ENCODE measurements at regions not wholly inside any gene's neighbourhood (a gene's known extent, or its start where the extent isn't known, plus 50 kb on each side); places are given as distances from the start of the nearest gene placed in this dataset.

GRCh38 chr6:74208239-74208638 is 512.2 kb downstream of the CD109 start:
- H3K4me1 ChIP-seq, result no peaks in the 10 kb centered on the region
- no peak for DNase-seq (ENCODE audit: low spot score in 2 of 2)
- intact Hi-C loops (cut with DNase I; ENCODE audit: low total_unique reads), result no loop called here
- no peak overlapping the region for H3K4me3 ChIP-seq
- TF ChIP-seq, protein P1, sequence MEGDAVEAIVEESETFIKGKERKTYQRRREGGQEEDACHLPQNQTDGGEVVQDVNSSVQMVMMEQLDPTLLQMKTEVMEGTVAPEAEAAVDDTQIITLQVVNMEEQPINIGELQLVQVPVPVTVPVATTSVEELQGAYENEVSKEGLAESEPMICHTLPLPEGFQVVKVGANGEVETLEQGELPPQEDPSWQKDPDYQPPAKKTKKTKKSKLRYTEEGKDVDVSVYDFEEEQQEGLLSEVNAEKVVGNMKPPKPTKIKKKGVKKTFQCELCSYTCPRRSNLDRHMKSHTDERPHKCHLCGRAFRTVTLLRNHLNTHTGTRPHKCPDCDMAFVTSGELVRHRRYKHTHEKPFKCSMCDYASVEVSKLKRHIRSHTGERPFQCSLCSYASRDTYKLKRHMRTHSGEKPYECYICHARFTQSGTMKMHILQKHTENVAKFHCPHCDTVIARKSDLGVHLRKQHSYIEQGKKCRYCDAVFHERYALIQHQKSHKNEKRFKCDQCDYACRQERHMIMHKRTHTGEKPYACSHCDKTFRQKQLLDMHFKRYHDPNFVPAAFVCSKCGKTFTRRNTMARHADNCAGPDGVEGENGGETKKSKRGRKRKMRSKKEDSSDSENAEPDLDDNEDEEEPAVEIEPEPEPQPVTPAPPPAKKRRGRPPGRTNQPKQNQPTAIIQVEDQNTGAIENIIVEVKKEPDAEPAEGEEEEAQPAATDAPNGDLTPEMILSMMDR (IDR thresholded peaks at IDR 0.05), result no peak
- TF ChIP-seq POLR2AphosphoS5 (IDR thresholded peaks at IDR 0.05) (no peak), POLR2A (IDR thresholded peaks at IDR 0.05) (no peak)
- H3K9me3 ChIP-seq, result peaks cover 0 to 24% of the 10 kb centered on the region in 2 donors
- H3K36me3 ChIP-seq, result no peaks in the 10 kb centered on the region
- H3K27ac ChIP-seq, result no peak overlapping the region
- H3K27me3 ChIP-seq, result no peaks in the 10 kb centered on the region

DNA sequence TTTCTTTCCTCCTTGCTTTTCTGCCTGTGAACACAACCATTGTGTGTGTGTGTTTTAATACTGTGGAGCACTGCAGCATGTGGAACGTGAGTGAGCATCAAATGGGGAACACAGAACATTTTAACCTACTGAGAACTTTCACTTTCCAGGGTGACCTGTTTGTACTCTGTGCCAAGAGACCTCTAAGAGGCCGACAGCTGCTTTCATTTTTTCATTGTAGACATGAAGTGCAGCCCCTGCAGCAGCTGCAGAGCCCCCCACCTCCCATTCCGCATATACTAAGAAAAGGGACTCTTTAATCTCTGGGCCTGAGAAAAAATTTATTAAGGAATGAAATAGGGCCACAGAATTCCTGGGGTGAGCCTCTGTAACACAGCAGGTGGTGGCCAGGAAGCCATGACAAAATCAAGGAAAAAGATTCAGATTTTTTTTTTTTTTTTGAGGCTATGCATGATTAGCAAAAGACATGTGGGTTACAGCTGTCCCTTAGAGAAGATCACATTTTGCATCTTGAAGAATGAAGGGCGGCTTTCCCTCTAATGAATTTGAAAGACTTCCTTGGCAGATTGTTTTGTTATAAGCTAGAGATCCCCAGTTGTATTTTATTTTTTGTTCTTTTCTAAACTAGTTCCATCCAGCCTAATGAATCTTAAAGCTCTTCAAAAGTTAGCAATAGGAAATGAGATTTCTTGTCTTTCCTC is 503.4 kb downstream of the CD109 start:
- DNase-seq (ENCODE audit: low spot score in 2 of 2), result no peak
- Histone ChIP-seq H3K27ac (no peak overlapping the region), H3K36me3 (no peaks in the 10 kb centered on the region), H3K4me3 (no peak overlapping the region), H3K27me3 (no peaks in the 10 kb centered on the region), H3K9me3 (no peaks in the 10 kb centered on the region), H3K4me1 (no peaks in the 10 kb centered on the region)
- intact Hi-C loops (cut with DNase I; ENCODE audit: low total_unique reads), result no loop called here
- TF ChIP-seq POLR2AphosphoS5 (IDR thresholded peaks at IDR 0.05) (no peak), POLR2A (IDR thresholded peaks at IDR 0.05) (no peak)
- TF ChIP-seq, protein P1 (IDR thresholded peaks at IDR 0.05), result no peak

GRCh38 chr6:74197310-74197709 is 501.3 kb downstream of the CD109 start:
- Histone ChIP-seq H3K27ac (no peak overlapping the region), H3K4me3 (no peak overlapping the region), H3K4me1 (no peaks in the 10 kb centered on the region), H3K27me3 (no peaks in the 10 kb centered on the region), H3K36me3 (no peaks in the 10 kb centered on the region), H3K9me3 (no peaks in the 10 kb centered on the region)
- intact Hi-C loops (cut with DNase I; ENCODE audit: low total_unique reads), result no loop called here
- no peak for DNase-seq (ENCODE audit: low spot score in 2 of 2)
- TF ChIP-seq POLR2AphosphoS5 (IDR thresholded peaks at IDR 0.05) (no peak), POLR2A (IDR thresholded peaks at IDR 0.05) (no peak)
- TF ChIP-seq, protein P1 (IDR thresholded peaks at IDR 0.05), result no peak

GRCh38 chr6:74187811-74188210 is 491.8 kb downstream of the CD109 start:
- H3K27ac ChIP-seq, result no peak overlapping the region
- H3K36me3 ChIP-seq, result no peaks in the 10 kb centered on the region
- H3K27me3 ChIP-seq, result no peaks in the 10 kb centered on the region
- no peak overlapping the region for H3K4me3 ChIP-seq
- no peak for DNase-seq (ENCODE audit: low spot score in 2 of 2)
- H3K9me3 ChIP-seq, result peaks cover 0 to 3% of the 10 kb centered on the region in 2 donors
- TF ChIP-seq POLR2AphosphoS5 (IDR thresholded peaks at IDR 0.05) (peak in 1 of 3 donors; percentile 27), POLR2A (IDR thresholded peaks at IDR 0.05) (no peak)
- TF ChIP-seq, protein P1 (IDR thresholded peaks at IDR 0.05), result no peak
- no peaks in the 10 kb centered on the region for H3K4me1 ChIP-seq
- intact Hi-C loops (cut with DNase I; ENCODE audit: low total_unique reads), result no loop called here

DNA sequence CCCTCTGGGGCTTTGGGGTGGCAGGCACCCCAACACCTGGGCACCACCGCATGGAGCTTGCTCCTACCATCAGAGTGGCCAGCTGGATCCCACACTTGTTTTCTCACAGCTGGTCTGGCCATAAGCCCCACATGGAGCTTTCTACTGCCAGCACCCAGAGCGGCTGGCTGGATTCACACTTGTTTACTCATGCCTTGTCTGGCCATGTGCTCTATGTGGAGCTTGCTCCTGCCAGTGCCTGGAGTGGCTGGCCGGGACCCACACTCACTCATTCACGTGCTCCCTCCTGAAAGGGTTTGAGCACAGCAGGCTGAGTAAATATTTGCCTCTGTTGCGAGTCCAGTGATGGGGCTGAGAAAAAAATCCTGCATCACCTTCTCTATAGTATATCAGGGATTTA is 487.0 kb downstream of the CD109 start:
- TF ChIP-seq POLR2AphosphoS5 (IDR thresholded peaks at IDR 0.05) (no peak), POLR2A (IDR thresholded peaks at IDR 0.05) (no peak)
- TF ChIP-seq, protein P1 (IDR thresholded peaks at IDR 0.05), result no peak
- intact Hi-C loops (cut with DNase I; ENCODE audit: low total_unique reads), result no loop called here
- DNase-seq (ENCODE audit: low spot score in 2 of 2), result no peak

More for the DNA sequence above, 487.0 kb downstream of the CD109 start:
- no peaks in the 10 kb centered on the region for H3K4me1 ChIP-seq
- no peak overlapping the region for H3K4me3 ChIP-seq
- no peaks in the 10 kb centered on the region for H3K27me3 ChIP-seq
- H3K36me3 ChIP-seq, result no peaks in the 10 kb centered on the region
- no peak overlapping the region for H3K27ac ChIP-seq
- peaks cover 0 to 7% of the 10 kb centered on the region in 2 donors for H3K9me3 ChIP-seq

Data from breast epithelium (tissue), 4 donors.